HG02852 (cell line): ENCODE measurements at regions not wholly inside any gene's neighbourhood (a gene's known extent, or its start where the extent isn't known, plus 50 kb on each side); places are given as distances from the start of the nearest gene placed in this dataset.

ENCODE experiments used
- ATAC-seq: cut with Tn5 transposase; IDR thresholded peaks from one replicate; pipeline ENCODE4 v1.9.1; 2021; ENCODE audit warnings: mild to moderate bottlenecking, moderate library complexity; ENCODE audit not compliant: unreplicated experiment

DNA sequence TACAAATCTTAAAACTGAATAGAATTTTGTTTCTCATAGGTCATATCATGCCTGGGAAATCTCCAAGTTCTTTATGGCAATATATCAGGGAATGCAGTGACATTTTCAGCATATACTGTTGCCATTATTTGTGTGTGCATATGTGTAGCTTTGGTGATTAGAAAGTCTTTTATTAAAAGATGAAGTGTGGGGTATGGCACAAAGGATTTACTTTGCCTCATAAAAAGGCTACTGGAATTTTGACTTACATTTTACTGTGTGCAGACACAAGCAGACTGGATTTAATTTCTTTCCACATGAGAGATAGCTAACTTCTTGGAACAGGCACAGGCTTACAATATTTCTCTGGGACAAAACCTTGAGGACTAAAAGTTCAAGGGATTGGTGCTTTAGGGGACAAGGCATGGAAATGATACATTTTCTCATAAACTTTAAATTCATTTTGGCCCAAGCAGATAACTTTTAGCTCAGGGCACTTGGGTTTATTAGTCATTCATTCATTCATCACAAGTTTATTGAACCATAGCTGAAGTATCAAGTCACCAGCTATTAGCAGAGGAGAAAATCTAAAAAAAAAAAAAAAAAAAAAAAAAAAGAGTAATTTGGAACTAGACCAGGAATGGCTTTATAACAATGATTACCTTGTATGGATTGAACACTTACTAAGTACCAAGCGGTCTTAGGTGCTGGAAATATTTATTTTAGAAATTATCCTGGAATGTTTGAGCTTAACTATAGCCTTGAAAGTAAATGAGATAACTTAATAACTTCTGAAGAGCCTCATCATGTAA, 191.5 kb downstream of the SLIT2 start:
- no peak for ATAC-seq

DNA sequence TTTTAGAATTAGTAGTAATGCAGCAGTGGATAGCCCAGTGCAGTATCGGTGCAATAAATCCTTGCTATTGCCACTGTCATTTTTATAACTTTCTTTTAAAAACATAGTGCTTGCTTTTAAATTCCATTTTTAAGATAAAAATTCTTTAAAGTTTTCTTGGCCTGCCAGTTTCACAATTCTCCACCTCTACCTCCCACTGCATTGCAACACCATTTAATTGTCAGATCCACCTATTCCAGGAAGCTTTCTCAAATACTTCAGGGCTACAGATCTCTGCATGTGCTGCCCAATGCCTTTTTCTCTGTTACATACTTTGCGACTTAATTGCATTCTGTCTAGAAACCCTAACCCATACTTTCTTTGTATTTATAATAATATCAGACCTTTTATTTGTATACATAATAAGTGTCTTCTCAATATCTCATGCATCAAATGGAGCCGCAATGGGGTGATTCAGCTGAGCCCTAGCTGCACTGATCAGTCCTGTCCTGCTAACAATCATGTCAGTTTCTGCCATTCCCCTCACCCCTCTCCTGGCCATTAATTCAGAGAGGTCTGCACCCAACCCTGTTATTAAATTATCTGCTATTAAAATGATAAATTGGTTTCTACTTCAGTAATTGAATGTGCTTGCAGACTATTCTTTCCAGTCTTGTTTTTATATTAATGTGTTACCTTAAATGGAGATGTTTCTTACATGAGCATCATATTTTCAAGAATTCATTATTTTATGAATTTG, 193.1 kb downstream of the SLIT2 start:
- no peak for ATAC-seq

DNA sequence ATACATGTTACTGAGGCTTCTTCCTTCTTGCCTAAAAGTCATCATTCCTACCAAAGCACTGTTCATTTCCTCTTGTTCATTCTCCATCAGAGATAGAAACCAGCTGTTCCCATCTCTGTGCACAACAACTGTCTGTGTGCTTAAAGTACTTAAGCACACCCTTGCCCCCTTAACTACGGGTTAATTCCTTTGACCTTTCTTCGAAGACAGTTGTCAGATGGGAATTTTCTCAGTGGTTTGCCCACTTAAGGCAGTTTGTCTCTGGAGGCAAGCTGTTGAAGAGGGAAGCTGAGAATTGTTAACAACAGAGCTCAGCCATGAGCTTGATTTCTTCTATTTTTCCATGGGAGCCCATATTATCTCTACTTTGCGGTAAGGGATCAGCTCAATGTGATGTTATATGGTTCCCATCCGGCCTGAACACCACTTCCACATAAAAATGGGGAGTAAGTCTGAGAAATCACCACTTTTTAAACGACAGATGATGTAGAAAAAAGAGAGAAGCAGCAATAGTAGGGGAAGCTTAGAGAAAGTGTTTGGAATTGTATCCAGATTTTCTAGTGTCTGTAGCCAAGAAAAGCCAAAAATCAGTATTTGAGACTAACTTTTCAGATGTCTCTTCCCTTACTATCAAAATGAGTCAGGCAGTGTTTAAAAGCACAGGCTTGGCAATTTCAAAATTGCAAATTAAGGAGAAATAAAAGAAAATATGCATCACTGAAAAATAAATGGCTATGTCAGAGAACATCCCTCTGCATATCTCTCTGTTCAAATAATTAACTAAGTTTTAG, 194.4 kb downstream of the SLIT2 start:
- no peak for ATAC-seq

DNA sequence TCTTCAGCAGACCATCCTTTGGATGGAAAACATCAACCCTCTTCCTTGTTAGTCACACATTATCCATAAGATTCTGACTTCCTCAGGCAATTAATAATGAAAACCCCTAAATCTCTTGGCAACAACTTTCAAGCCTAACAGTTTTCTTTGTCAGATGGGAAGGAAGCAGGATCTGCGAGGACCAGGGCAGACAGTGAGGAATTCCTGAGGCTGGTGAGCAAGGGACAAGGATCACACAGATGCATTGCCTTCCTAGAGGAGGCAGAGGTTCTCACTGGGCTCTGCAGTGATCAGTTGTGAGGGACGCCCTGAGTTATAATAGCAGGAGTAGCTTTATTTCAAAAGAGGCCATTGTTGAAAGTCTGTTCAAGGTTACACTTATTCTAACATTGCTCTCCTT, 195.4 kb downstream of the SLIT2 start:
- ATAC-seq: no peak

DNA sequence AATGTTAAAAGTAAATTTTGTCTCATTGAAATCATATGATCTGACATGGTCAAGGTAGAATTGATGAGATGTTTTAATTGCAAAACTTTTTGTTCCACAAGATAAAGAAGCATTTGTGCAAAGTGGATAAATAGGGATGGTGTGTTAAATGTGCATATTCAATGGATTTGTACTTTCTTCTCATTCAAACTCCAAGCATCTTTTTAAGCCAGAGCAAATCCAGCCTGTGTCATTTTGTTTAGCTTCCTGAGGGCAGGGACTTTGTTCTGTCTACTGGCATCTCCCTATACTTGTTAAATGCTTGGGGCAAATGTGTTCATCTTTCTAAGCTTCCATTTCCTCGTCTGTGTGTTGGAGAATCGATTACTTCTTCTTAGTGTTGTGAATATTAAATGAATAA, 200.3 kb downstream of the SLIT2 start:
- no peak for ATAC-seq

DNA sequence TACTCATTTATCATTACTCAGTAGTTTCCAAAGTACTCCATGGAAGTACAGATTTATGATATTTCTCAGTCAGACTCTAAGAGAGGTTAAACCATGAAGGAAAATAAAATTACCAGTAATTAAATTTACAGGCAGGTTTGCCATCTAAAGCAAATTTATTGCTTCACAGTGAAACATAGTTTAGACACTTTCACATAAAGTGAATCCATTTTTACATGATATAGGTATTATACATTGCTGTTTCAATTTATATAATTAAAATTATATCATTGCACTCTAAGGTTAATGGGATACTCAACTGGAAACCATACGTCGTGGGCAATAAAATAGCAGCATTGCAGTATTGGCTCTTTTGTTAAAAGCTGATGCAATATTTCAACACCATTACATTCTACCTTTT, 202.8 kb downstream of the SLIT2 start:
- no peak for ATAC-seq

DNA sequence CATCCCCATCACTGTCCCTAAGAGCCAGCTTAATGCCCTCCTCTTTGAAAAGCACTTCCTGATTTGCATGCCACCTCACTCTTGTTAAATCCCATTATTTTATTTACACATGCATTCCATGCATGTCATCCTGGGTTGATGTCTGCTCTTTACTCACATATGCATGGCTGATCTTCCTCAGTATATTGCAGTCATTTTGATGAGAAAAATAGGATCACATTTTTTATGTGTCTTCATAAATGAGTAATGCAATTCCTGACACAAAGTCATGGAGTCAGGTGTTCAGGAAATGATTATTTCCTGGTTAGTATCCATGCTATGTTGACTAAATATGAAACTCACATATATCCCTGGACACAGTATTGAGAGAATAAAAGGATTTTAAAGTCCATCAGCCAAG, 204.7 kb downstream of the SLIT2 start:
- ATAC-seq: no peak

DNA sequence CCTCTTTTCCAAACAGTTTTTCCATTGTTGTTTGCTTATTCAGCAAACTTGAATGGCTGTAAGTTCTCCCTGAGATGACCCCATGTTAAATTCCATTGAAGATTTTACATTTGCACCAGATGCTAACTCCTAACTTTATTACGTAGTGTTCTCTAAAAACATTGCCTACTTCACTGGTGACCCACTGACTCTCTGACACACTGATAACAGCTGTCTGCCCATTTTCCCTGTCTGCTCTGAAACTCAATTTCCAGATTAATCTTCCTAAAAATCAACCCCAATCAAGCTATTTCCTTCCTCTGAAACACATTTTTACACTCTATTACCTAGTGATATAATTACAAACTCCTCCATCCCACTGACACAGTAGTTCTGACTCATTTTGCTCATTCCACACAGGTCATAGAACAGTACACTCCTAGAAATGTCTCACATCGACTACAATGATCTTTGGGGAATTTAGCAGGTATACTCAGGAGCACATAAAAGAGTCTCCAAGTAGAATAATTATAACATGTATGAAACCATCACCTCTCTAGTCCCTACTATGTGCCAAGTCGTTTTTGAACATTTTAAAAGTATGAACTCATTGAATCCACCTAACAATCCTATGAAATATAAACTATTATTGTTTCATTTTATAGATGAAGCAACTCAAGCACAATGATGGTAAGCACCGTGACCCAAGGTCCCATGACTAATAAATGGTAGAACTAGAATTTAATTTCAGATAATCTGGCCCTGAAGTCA, 210.9 kb downstream of the SLIT2 start:
- no peak for ATAC-seq

DNA sequence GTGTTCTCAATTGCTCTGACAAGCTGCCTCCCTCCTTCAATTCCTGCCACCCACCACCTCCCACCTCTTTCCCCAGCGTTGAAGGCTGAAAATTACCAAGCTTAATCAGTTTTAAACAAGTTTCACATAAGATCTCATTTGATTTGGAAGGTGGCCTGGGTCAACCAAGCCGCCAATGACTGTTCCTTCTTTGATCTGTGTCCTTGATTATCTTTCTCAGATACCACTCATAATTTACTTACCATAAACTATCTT, 211.4 kb downstream of the SLIT2 start:
- no peak for ATAC-seq

DNA sequence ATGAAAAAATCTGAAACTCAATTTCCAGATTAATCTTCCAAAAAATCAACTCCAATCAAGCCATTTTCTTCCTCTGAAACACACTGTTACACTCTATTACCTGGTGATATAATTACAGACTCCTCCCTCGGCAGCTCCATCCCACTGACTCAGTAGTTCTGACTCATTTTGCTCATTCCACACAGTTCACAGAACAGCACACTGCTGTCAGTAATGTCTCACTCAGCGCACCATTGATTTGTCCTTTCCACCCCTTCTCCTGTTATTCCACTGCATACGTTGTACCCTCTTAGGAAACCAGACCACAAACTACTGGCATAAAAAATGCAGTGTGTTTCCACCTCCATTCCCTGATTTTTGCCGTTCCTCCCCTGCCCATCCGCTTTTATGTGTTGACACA, 212.7 kb downstream of the SLIT2 start:
- ATAC-seq: no peak

DNA sequence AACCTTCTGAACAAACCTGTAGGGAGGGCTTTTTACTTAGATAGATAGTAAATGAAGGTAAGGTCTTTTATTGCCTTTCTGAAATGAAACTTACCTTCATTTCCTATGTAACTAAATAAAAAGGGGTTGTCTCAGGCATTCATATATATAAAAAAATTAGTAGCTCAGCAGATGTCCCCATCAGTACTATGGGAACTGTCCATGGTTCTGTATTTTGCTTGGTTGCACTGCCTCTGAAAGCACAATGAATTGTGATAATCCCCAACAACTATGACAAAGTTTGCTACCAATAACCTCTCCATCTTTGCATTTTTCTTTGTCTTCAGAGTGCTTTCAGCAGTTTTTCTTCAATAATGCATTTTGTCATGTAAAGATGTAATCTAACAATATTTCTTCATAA, 222.4 kb downstream of the SLIT2 start:
- ATAC-seq: no peak

DNA sequence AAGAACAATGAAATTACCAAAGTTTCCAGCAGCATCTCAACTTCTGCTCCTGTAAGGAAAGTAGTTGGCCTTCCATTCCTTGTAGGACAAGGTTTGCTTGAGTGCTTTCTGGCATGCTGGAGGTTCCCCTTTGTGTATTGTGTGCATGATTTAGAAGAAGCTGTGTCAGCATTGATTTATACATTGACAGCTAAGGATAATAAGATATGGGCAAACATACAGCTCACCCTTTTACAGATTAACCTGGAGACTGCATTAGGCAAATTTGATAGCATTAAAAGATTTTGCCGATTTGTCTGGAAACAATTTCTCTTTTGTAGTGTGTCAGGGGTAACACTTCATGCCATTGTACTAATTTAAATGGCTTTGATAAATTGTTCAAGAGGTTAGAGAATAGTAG, 221.8 kb upstream of the PACRGL start:
- ATAC-seq: no peak

DNA sequence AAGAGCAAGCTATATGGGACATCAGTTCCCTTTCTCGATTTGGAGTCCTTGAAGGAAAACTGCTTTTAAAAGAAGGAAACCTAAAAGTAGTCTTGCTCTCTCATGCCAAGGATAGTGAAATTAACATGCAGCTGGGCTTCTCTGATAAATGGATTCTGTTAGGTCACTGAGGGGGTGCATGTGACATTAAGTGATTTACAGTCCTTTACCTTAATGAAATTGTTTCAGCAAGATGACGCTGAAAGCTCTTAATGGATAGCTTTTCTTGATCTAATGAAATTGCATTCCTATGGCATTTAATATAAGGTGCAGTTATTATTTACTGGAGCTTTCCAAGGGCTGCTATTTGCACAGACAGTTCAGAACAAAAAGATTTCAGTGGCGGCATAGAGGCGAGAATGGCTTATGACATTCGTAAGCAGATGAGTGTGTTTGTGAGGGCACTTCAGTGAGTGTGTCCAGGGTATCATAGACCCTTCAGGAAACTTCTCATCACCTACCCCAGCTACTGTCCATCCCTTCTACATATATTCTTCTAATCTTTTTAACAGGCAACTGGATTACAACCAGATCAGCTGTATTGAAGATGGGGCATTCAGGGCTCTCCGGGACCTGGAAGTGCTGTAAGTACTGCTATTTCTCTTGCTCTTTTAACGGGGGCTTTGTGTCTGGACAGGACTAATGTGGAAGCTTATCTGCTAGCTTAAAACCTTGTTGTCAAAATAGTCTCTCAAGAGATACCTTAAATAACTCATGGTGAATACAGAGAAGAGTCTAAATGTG, 219.9 kb upstream of the PACRGL start:
- ATAC-seq: no peak

DNA sequence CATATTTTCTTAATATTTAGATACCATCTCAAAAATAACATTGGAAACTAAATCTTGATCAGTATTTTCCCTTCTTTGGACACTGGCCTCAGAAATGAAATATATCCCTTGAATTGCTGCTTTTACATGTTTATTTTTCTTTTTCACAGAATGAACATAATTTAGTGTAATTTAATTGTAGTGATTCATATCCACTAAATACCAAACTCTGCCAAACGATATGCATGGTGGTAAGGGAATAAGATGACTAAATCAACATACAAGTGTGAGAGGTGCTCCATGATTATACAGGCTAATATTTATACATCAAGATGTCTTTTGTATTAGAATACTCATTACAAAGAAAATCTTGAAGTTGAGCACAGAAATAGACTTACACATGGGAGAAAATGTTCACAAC, 216.8 kb upstream of the PACRGL start:
- ATAC-seq: no peak

DNA sequence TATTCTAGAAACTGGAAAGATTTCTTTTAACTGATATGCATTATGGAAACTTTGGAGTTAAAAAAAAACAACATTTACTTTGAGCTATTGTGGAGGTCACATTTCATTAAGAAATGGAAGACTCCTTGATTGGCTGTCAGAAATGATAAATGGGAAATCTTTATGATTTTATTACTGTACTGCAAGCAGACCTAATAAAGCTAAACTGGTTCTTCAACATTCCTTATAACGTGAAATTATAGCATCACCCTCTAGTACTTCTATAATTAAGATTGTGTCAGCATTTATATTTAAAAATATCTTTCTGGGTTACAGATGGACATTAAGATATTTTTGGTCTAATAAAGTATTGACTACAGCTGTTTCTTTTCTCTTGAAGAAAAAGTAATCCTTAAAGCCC, 213.8 kb upstream of the PACRGL start:
- no peak for ATAC-seq

DNA sequence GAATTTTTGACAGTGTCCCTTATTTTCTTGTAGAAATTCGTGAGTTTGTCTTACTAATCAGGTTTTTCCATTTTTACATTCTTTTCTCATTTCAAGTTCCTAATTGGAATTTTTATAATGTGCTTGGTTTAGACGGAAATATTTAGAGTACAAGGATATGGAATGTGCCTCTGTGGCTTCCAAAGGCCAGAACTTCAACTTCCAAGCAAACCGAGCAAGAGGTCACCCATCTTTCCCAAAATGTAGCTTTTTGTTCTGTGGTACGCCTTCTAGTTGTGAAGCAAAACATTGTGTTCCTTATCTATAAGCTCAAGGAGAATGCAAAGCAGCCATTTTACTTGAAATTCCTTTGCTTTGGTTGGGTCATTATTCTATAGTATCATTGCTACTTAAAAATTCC, 212.8 kb upstream of the PACRGL start:
- ATAC-seq: no peak

DNA sequence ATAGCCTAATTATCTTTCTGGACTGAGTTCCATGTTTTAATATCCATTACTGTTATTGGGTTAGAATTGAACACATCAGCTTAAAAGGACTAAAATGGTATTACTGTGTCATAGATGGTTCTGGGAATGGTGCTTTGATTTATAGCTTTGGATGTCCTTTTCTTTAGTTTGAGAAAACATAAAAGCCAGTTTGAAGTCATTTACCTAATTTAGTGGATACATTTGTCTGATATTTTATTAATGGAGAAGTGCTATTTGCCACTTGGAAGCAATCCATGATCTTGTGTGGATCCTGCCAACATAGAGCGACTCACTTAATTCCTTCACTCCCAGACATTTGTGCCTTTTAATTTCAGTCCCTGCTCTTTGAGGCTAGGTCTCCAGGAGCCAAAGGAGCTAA, 212.4 kb upstream of the PACRGL start:
- ATAC-seq: no peak

DNA sequence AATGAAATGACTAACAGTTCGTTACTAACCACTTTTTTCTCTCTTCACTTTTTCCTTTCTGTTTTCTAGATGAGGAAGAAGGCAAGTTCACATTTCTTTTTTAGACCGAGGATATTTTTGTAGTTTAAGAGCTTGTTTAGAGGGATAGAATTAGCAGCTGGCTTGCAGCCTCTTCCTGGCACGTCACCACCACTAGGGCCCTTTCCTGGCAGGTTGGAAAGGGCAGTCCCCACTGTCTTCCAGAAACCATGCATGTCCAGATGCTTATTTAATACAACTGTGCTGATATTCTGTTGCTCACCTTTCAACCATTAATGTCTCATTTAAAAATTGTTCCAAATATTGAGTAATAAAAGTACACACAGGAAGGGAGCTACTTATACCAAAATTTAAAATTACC, 209.5 kb upstream of the PACRGL start:
- ATAC-seq: no peak

DNA sequence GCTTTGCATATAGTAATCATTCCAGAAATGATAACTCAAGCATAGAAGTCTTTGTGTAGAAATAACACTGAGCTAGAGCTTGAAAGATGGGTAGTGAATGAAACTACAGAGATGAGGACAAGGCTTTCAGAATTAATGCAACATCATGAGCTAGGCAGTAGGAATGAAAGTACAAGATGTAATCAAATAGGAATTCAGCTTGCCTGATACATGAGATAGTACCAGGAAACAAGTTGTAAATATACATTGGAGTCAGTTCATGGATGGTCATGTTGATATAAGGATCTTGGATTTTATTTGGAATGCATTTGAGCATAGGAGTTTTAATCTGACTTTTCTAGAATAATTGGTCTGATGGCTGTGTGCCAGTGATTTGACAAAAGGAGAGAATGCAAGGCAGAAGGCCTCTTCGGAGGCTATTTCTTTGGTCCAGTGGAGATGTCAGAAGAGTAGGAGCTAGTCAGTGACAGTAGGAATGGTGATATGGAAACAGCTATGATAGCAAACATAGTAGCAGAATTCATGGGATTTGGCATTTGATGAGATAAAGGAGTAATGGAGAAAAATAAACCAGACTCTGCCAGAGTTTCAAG, 206.4 kb upstream of the PACRGL start:
- no peak for ATAC-seq

DNA sequence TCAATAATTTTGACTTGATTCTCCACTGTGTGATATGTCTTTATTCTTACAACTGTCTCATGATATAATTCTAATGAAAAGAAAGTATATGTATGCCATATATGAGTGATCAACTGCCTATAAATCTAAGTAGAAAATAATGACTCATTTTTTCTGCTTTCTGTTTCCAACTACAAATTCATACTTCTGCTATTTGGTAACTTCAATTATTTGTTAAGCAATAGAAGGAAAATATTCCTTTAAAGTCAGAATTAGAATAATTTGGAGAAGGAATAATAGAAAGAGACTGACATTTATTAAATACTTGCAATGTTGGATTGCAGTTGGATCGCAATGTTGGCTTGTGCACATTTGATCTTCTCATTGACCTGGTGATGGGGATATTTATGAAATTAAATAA, 204.2 kb upstream of the PACRGL start:
- no peak for ATAC-seq
